GM04503 (cell line): ENCODE measurements at regions not wholly inside any gene's neighbourhood (a gene's known extent, or its start where the extent isn't known, plus 50 kb on each side); places are given as distances from the start of the nearest gene placed in this dataset.
"Not testable (repeated sequence)": the region's sequence is repeated elsewhere in the genome, so short reads cannot be mapped to it uniquely, and the experiment has no call there.

Experiments
- DNase-seq: peaks from one replicate; pipeline ENCODE4 v3.0.0-alpha.2; 2012; ENCODE audit warnings: low read depth

- DNase-seq, result no peak
Measured at GRCh38 chr3:170651260-170651845, 65.5 kb upstream of the SLC7A14 start.

DNA sequence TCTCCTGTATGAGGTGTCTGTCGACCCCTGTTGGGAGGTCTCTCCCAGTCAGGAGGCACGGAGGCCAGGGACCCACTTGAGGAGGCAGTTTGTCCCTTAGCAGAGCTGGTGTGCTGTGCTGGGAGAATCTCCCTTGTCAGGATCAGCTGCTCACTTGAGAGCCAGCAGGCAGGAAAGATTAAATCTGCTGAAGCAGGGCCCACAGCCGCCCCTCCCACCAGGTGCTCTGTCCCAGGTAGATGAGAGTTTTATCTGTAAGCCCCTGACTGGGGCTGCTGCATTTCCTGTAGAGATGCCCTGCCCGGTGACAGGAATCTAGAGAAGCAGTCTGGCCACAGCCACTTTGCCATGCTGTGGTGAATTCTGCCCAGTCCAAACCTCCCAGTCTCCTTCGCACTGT is 64.7 kb upstream of the SLC7A14 start:
- DNase-seq, result not testable (repeated sequence)

GRCh38 chr3:170644711-170645110 is 58.8 kb upstream of the SLC7A14 start:
- DNase-seq, result no peak

- no peak for DNase-seq
Measured at GRCh38 chr3:170643831-170644230, 58.0 kb upstream of the SLC7A14 start.

DNA sequence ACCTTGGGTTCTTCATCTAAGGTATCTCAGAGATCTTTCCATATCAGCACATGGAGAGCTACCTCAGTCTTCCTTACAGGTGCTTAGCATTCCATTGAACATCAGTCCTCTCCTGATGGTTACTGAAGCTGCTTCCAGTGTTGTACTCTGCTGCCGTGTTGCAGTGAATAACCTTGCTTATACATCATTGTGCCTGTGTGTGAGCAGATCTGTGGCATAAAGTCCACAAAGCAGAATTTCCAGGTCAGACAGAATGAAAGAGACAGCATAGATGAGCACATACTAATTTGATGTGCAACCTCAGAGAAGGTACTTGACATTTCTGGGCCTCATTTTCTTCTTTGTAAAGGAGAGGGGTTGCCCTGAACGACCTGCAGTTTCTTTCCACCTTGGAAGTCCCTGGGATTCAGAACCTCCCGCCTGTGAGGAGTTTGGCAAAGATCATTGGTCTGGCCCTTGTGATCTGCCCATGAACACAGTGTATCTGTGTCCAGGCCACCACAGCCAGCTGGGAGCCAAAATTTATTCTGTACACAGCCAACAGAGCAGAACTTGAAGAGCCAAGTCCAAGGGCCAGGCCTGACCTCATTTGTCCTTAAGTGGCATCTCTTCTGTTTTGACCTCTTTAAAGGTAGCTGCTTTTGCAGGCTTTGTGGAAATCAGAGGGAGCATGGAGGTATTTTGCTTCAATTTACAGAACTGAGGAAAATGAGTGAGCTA is 57.2 kb upstream of the SLC7A14 start:
- no peak for DNase-seq

DNA sequence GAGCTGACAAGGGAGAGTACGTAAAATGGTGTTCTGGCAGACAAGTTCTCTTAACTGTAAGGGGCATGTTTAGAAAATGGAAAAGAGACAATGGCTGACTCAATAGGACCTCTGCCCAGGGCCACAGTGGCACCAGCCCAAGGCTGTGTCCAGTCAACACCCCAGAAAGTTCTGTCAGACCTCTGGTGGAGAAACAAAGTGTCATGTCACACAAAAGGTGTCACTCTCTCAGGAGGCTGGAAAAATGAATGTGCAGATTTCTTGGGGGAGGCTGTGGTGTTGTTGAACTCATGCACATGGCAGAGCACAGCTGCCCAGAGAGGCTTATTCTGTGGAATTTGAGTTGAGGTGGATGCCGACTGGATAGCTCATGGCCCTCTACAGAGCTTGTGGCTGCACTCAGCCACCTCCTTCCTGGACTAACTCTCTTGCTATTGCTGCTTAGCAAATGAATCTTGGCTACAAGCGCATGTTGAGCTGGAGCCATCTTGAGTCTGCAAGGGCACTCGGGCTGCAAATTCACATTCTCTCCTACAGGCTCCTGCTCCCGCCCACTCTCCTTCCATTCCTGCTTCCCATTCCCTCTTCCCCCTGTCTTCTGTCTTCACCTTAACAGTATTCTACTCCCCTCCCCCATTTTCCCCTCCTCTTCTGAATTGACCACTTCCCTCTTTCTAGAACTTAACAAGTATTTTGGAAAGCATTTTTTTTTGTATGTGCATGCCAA is 55.8 kb upstream of the SLC7A14 start:
- no peak for DNase-seq

GRCh38 chr3:170640737-170641171 is 54.9 kb upstream of the SLC7A14 start:
- no peak for DNase-seq

DNA sequence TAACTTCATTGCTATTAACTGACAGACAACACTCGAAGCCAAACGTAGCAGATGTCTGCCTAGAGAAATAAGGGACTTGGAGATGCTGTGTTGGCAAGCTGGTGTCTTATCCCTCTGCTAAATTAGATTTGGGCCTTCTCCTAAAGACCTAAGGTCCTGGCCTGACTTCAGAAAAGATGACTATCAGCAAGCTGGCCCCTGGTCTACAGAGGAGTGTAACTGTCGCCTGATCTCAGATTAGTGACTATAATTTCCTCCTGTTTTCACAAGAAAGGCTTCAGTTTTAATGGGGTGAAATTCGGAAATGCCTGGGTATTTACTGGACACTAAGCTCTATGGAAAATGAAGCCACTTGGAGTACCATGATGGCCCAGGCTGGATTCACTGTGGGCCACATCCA is 53.1 kb upstream of the SLC7A14 start:
- DNase-seq, result no peak

- no peak for DNase-seq
Measured at GRCh38 chr3:170637306-170637705, 51.4 kb upstream of the SLC7A14 start.

GRCh38 chr3:170636400-170636973 is 50.6 kb upstream of the SLC7A14 start:
- DNase-seq, result no peak
